ENCODE measurements at regions not wholly inside any gene's neighbourhood (a gene's known extent, or its start where the extent isn't known, plus 50 kb on each side); places are given as distances from the start of the nearest gene placed in this dataset.

GRCh38 chr2:125658583-125658982 lies 997.4 kb upstream of the GYPC start:
- TF ChIP-seq CTCF (IDR thresholded peaks at IDR 0.05), result no peak
- no peak for TF ChIP-seq POLR2A (IDR thresholded peaks at IDR 0.05)
- TF ChIP-seq EP300 (IDR thresholded peaks at IDR 0.05), result no peak
